Neural progenitor cell (in vitro differentiated cells): ENCODE measurements at regions not wholly inside any gene's neighbourhood (a gene's known extent, or its start where the extent isn't known, plus 50 kb on each side); places are given as distances from the start of the nearest gene placed in this dataset.

Experiments used
- DNase-seq: peaks from one replicate; pipeline ENCODE4 v3.0.0-alpha.2; 2016; ENCODE audit warnings: low spot score
- H2AFZ ChIP-seq: fragments of 200-600 bp; sonication (generic); replicated peaks from 2 replicates; pipeline ENCODE4 v1.6.1; 2016; ENCODE audit warnings: antibody characterized with exemption
- H3F3A ChIP-seq: fragments of 200-600 bp; sonication (generic); 2 replicates; pipeline ENCODE4 v1.6.1; 2016; ENCODE audit warnings: antibody characterized with exemption, low read depth
- H3K27ac ChIP-seq: fragments of 200-600 bp; sonication (generic); 2 replicates; pipeline ENCODE4 v1.5.1; 2016; ENCODE audit warnings: mild to moderate bottlenecking
- H3K27me3 ChIP-seq: fragments of 200-600 bp; sonication (generic); 2 replicates; pipeline ENCODE4 v1.6.1; 2016; ENCODE audit warnings: mild to moderate bottlenecking, moderate library complexity
- H3K36me3 ChIP-seq: fragments of 200-600 bp; sonication (generic); 2 replicates; pipeline ENCODE4 v1.5.1; 2016
- H3K4me1 ChIP-seq: fragments of 200-600 bp; sonication (generic); 2 replicates; pipeline ENCODE4 v1.6.1; 2016; ENCODE audit warnings: mixed run types
- H3K4me2 ChIP-seq: fragments of 200-600 bp; sonication (generic); 2 replicates; pipeline ENCODE4 v1.6.1; 2016
- H3K4me3 ChIP-seq: fragments of 200-600 bp; sonication (generic); 2 replicates; pipeline ENCODE4 v1.5.1; 2016
- H3K79me2 ChIP-seq: fragments of 200-600 bp; sonication (generic); 2 replicates; pipeline ENCODE4 v1.6.1; 2016; ENCODE audit warnings: low read depth
- H3K9ac ChIP-seq: fragments of 200-600 bp; sonication (generic); 2 replicates; pipeline ENCODE4 v1.6.1; 2016
- H3K9me3 ChIP-seq: fragments of 200-600 bp; sonication (generic); 2 replicates; pipeline ENCODE4 v1.5.1; 2016; ENCODE audit warnings: low read depth
- H4K20me1 ChIP-seq: fragments of 200-600 bp; sonication (generic); 2 replicates; pipeline ENCODE4 v1.6.1; 2016; ENCODE audit warnings: low read depth
- H3K27ac Mint-ChIP-seq: 3 replicates; pipeline ENCODE4 v1.8.0; 2021; ENCODE audit warnings: mixed read lengths
- H3K27me3 Mint-ChIP-seq: 2 replicates; pipeline ENCODE4 v1.8.0; 2022; ENCODE audit warnings: low read depth, mild to moderate bottlenecking, inconsistent platforms, moderate library complexity, mixed read lengths; ENCODE audit not compliant: insufficient read depth
- H3K36me3 Mint-ChIP-seq: 3 replicates; pipeline ENCODE4 v1.8.0; 2021; ENCODE audit warnings: mixed read lengths
- H3K4me1 Mint-ChIP-seq: 3 replicates; pipeline ENCODE4 v1.8.0; 2021; ENCODE audit warnings: mixed read lengths
- H3K4me3 Mint-ChIP-seq: 3 replicates; pipeline ENCODE4 v1.8.0; 2021; ENCODE audit warnings: mild to moderate bottlenecking, moderate library complexity, mixed read lengths
- H3K9me3 Mint-ChIP-seq: 3 replicates; pipeline ENCODE4 v1.8.0; 2020; ENCODE audit warnings: mixed read lengths
- CTCF ChIP-seq: fragments of 200-600 bp; sonication (generic); IDR thresholded peaks from 2 replicates; pipeline ENCODE4 v1.5.1; 2017; ENCODE audit warnings: antibody characterized with exemption, mild to moderate bottlenecking
- EZH2 ChIP-seq: fragments of 200-600 bp; sonication (generic); IDR thresholded peaks from 2 replicates; pipeline ENCODE4 v1.6.1; 2017; ENCODE audit warnings: antibody characterized with exemption, mild to moderate bottlenecking, moderate library complexity
- EZH2phosphoT487 ChIP-seq: fragments of 200-600 bp; sonication (generic); IDR thresholded peaks from 2 replicates; pipeline ENCODE4 v1.6.1; 2017; ENCODE audit warnings: antibody characterized with exemption

GRCh38 chr13:61612192-61612591, 196.5 kb upstream of the PCDH20 start:
- H3K4me1 ChIP-seq = no peaks in the 10 kb centered on the region
- Mint-ChIP-seq H3K4me1 (no peaks in the 10 kb centered on the region), H3K27ac (no peak overlapping the region), H3K36me3 (no peaks in the 10 kb centered on the region), H3K27me3 (no peaks in the 10 kb centered on the region), H3K9me3 (no peaks in the 10 kb centered on the region), H3K4me3 (no peak overlapping the region)
- H2AFZ ChIP-seq = no peak overlapping the region
- H3K27ac ChIP-seq = no peak overlapping the region
- no peaks in the 10 kb centered on the region for H3K79me2 ChIP-seq
- DNase-seq = no peak
- TF ChIP-seq EZH2phosphoT487 (no peak), EZH2 (no peak), CTCF (no peak)
- no peak overlapping the region for H3K4me3 ChIP-seq
- no peak overlapping the region for H3K4me2 ChIP-seq
- H4K20me1 ChIP-seq = no peaks in the 10 kb centered on the region
- H3K27me3 ChIP-seq = no peaks in the 10 kb centered on the region
- no peaks in the 10 kb centered on the region for H3K36me3 ChIP-seq
- H3F3A ChIP-seq = no peaks in the 10 kb centered on the region
- H3K9ac ChIP-seq = no peak overlapping the region
- no peaks in the 10 kb centered on the region for H3K9me3 ChIP-seq

- Mint-ChIP-seq H3K4me1 (peaks cover 15% of the 10 kb centered on the region), H3K27me3 (no peaks in the 10 kb centered on the region), H3K36me3 (no peaks in the 10 kb centered on the region), H3K27ac (no peak overlapping the region), H3K9me3 (no peaks in the 10 kb centered on the region), H3K4me3 (no peak overlapping the region)
- TF ChIP-seq CTCF (no peak), EZH2phosphoT487 (no peak), EZH2 (no peak)
- H3K9ac ChIP-seq = no peak overlapping the region
- no peaks in the 10 kb centered on the region for H3K9me3 ChIP-seq
- no peaks in the 10 kb centered on the region for H3K36me3 ChIP-seq
- H3K27me3 ChIP-seq = no peaks in the 10 kb centered on the region
- no peaks in the 10 kb centered on the region for H4K20me1 ChIP-seq
- no peak overlapping the region for H3K27ac ChIP-seq
- H3F3A ChIP-seq = no peaks in the 10 kb centered on the region
- H2AFZ ChIP-seq = no peak overlapping the region
- peak; percentile 58 for DNase-seq
- H3K4me1 ChIP-seq = no peaks in the 10 kb centered on the region
- H3K4me3 ChIP-seq = no peak overlapping the region
- H3K79me2 ChIP-seq = no peaks in the 10 kb centered on the region
- no peak overlapping the region for H3K4me2 ChIP-seq
Observed at GRCh38 chr13:61608138-61608537, 192.5 kb upstream of the PCDH20 start.

GRCh38 chr13:61600360-61601033, 184.8 kb upstream of the PCDH20 start:
- no peaks in the 10 kb centered on the region for H3K9me3 Mint-ChIP-seq
- H3K27ac Mint-ChIP-seq = no peak overlapping the region
- H3K27me3 ChIP-seq = no peaks in the 10 kb centered on the region
- no peak overlapping the region for H3K9ac ChIP-seq
- H2AFZ ChIP-seq = no peak overlapping the region
- H3K27ac ChIP-seq = no peak overlapping the region
- no peak overlapping the region for H3K4me3 Mint-ChIP-seq
- H3K36me3 ChIP-seq = no peaks in the 10 kb centered on the region
- H3F3A ChIP-seq = no peaks in the 10 kb centered on the region
- H3K4me2 ChIP-seq = no peak overlapping the region
- peaks cover 25% of the 10 kb centered on the region for H3K4me1 Mint-ChIP-seq
- H4K20me1 ChIP-seq = no peaks in the 10 kb centered on the region
- no peaks in the 10 kb centered on the region for H3K79me2 ChIP-seq
- TF ChIP-seq EZH2phosphoT487 (no peak), EZH2 (no peak), CTCF (no peak)
- H3K4me3 ChIP-seq = no peak overlapping the region
- no peaks in the 10 kb centered on the region for H3K9me3 ChIP-seq
- H3K27me3 Mint-ChIP-seq = no peaks in the 10 kb centered on the region
- no peaks in the 10 kb centered on the region for H3K4me1 ChIP-seq
- no peak for DNase-seq
- no peaks in the 10 kb centered on the region for H3K36me3 Mint-ChIP-seq
